Superior temporal gyrus (tissue), 1 donor: ENCODE measurements at regions not wholly inside any gene's neighbourhood (a gene's known extent, or its start where the extent isn't known, plus 50 kb on each side); places are given as distances from the start of the nearest gene placed in this dataset.
"Not testable (repeated sequence)": the region's sequence is repeated elsewhere in the genome, so short reads cannot be mapped to it uniquely, and the experiment has no call there.

Source experiments
- DNase-seq: peaks from one replicate; pipeline ENCODE4 v3.0.0-alpha.2; 2016; ENCODE audit errors: extremely low spot score

DNA sequence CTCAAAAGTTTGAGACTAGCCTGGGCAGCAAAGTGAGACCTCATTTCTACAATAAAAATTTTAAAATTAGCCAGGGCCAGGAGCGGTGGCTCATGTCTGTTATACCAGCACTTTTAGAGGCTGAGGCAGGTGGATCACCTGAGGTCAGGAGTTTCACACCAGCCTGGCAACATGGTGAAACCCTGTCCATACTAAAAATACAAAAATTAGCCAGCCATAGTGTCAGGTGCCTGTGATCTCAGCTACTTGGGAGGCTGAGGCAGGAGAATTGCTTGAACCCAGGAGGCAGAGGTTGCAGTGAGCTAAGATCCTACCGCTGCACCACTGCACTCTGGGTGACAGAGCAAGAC, 85.1 kb upstream of the MAP4 start:
- not testable (repeated sequence) for DNase-seq

DNA sequence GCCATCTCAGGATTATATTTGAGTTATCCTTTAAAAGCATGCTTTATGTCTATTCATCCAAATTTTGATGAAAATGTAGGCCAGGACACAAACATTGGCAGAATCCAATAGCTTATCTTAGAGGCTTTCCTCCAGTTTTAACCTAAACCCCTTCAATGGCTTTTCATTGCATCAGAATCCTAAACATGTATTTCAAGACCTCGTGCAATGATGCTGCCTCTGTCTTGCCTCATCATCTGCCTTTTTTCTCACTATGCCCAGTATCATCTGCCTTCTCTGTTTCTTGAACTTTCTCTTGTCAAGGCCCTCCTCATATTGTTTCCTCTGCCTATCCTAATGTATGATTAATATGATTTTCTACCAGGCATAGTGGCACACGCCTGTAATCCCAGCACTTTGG, 76.1 kb upstream of the MAP4 start:
- no peak for DNase-seq

DNA sequence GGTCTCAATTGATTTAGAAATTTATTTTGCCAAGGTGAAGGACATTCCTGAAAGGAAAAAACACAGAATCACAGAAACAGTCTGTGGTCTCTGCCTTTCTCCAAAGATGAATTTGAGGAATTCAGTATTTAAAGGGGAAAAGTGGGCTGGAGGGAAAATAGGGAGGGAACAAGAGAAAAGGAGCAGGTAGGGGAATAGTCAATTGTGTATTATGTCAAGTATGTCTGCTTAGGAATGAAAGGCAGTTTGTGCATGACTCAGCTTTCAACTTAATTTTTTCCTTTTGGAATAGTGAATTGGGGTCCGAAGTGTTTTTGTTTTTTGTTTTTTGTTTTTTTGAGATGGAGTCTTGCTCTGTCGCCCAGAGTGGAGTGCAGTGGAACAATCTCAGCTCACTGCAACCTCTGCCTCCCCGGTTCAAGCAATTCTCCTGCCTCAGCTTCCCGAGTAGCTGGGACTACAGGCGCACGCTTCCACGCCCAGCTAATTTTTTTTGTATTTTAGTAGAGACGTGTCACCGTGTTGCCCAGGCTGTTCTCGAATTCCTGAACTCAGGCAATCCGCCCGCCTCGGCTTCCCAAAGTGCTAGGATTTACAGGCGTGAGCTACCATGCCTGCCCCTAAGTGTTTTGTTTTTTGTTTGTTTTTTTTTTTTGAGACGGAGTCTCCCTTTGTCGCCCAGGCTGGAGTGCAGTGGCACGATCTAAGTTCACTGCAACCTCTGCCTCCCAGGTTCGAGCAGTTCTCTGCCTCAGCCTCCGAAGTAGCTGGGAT, 74.1 kb upstream of the MAP4 start:
- no peak for DNase-seq

DNA sequence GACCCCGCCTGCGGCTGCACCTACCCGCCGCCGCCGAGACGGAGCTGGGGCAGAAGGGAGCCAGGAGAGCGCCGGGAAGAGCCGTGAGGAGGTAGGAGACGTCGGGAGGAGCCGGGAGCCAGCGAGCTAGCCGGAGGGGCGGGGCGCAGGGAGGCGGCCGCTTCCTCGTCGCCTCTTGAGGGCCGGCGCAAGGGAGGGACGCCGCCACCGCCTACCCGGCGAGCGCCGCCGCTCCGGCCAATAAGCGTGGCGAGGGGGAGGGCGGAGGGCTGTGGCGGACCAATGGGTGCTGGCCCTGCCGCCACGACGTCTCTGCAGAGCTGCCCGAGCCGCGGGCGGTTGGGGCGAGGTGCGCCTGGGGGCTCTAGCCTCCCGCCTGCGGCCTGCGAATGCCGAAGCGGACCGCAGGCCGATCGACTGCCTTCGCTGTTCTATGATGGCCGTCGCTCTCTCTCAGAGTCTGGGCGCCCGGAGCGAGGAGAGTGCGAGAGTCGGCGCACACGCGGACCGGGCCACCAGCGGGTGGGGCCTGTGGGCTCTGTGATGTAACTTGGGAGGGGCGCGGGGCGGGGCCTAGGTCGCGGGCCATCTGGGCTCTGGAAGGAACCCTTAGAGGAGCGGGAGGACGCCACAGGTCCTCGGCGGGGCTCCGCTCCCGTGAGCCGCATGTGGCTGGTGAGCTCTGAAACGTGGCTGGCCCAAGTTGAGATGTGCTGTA, 72.7 kb upstream of the MAP4 start:
- peak; percentile 96 for DNase-seq

DNA sequence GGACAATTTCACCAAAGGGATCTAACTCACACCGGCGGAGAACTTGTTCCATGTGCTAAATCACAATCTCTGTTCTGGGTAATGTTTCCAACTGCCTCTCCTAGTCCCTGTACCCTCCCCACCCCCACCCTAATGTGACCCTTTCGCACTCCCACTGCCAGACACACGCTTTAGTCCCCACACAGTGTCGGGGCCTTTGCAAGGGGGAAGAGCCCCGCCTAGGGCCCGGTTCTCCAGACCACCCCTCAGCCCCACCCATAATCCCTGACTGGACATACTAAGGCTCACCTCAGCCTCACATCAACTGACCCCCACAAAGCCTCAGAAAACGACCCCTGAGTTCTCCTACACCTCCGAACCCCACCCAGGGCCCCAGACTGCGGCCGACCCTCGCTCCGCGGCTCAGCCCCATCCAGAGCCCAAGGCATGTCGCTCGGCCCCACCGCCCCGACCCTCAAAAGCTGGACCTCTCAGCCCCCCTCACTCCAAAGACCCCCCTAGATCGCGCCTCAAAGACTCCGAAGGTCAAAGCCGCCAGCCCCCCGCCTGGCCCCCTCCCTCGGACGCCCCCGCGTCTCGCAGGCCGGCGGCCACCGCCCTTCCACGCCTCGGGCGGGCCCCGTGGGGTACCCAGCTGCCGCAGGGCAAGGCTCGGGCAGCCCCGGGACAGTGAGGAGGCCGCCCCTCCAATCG, 72.0 kb upstream of the MAP4 start:
- DNase-seq: no peak

DNA sequence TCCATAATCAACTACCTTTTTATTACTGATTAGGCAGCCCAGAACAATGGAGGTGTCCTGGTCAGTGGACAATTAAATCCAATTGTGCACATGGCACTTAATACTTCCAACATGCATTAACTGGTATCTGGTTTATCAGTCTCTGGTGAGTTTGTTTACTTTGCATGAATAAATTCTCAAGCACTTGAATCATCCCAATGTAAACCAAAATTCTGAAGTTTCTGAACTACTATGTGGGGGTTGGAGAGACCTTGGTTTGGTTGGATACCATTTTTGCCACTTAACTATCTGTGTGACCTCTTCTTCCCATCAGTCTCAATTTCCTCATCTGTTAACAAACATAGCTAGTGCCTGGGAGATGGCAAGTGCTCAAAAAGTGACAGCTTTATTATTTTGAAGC, 70.5 kb upstream of the MAP4 start:
- DNase-seq: no peak

DNA sequence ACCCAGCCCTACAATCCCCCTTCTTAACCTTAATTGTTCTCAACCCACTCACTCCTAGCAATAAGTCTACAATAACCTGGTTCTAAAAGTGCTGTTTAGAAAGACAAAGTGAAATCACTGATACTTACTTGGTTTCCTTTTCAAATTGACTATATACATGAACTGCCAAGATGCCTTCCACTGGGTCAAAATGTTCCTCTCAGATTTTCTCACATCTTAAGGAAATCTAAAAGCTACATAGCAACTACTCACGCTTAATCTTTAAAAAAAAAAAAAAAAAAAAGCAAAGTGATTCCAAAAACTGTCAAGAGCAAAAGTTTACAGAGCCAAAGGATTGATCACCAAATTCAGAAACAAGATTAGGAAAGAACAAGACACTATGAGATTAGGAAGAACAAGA, 68.7 kb upstream of the MAP4 start:
- DNase-seq: no peak

DNA sequence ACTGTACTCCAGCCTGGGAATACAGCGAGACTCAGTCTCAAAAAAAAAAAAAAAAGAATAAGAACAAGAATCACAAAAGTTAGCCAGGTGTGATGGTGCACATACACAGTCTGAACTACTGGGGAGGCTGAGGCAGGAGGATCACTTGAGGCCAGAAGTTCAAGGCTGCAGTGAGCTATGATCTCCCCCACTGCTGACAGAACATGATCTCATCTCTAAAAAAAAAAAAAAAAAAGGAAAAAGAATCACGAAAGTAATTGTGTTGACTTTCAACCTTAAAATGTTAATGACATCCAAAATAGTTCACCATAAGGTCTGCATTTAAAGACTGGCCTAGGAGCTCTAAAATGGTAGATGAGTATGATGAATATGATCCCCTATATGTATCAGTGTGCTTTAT, 68.0 kb upstream of the MAP4 start:
- no peak for DNase-seq

DNA sequence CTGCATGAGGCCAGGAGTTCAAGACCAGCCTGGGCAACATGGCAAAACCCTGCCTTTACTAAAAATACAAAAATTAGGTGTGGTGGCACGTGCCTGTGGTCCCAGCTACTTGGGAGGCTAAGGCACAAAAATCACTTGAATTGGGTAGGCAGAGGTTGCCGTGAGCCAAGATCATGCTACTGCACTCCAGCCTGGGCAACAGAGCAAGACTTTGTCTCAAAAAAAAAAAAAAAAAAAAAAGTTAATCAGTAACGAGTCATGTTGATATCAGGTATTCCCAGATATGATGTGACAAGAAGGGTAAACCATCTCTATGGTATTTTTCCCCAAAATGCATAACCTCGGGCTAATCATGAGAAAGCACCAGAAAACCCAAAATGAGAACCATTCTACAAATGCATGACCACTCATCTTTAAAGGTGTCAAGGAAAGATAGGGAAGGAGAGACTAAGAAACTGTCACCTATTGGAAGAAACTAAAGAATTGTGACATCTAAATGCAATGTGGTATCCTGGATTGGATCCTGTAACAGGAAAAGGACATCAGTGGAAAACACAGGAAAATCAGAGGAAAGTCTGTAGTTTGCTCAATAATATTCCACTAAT, 66.5 kb upstream of the MAP4 start:
- no peak for DNase-seq

DNA sequence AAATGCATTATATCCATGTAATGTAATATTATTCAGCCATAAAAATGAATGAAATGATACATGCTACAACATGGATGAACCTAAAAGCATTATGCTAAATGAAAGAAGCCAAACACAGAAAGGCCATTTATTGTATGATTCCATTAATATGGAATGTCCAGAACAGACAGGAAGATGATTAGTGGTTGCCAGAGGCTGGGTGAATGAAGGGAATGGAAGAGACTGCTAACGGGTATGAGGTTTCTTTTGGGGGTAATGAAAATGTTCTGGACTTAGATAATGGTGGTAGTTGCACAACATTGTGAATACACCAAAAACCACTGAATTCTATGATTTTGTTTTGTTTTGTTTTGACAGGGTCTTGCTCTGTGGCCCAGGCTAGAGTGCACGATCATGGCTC, 61.6 kb upstream of the MAP4 start:
- DNase-seq: no peak

DNA sequence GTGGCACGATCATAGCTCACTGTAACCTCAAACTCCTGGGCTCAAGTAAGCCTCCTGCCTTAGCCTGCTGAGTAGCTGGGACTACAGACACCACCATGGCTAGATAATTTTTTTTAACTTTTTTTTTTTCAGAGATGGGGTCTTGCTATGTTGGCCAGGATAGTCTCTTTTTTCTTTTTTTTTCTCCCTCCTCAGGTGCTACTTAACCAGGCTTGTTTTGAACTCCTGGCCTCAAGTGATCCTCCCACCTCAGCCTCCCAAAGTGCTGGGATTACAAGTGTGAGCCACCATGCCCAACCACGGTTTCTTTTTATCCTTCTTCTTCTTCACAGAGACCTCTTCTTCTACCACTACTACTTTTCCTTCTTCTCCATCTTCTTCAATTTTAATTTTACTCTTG, 53.8 kb upstream of the MAP4 start:
- no peak for DNase-seq

DNA sequence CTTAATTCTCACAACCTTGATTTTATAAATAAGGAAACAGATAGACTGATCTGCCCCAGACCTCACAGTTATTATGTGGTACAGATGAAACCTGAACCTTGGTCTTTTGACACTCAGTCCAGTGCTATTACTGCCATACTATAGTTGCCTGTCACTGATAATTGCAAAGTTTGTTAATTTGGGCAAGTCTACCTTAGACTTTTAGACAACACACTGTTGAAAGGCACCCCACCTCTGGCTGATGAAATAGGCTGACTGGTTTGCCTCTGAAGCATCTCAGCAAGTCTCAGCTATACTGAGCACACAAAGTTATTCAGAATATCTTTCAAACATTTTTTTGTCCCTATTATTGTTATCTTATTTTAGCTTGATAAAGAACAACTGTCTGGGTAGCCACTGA, 53.1 kb upstream of the MAP4 start:
- DNase-seq: no peak

DNA sequence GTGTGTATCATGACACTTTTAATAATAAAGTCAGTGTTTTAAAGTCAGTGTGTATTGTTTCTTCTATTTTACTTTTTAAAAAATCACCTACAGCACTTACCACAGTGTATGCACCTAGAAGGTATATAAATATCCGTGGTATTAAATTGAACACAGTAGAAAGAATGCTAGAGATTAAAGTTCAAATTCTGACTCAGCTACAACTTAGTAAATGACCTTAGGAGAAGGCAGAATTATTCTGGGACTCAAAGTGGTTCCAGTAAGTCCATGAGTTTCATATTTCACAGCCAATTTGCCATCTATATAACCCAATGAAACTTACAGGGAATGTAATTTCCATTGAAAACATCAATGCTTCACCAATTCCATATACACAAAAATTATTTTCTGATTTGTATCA, 52.7 kb upstream of the MAP4 start:
- DNase-seq: no peak

DNA sequence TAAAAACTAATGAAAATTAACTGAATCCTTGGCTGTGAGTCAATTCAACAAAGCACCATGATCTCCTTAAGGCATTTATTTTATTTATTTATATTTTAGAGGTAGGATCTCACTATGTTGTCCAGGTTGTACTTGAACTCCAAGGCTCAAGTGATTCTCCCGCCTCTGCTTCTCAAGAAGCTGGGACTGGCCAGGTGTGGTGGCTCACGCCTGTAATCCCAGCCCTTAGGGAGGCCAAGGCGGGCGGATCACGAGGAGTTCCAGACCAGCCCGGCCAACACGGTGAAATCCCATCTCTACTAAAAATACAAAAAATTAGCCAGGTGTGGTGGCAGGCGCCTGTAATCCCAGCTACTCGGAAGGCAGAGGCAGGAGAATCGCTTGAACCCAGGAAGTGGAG, 52.1 kb upstream of the MAP4 start:
- not testable (repeated sequence) for DNase-seq

DNA sequence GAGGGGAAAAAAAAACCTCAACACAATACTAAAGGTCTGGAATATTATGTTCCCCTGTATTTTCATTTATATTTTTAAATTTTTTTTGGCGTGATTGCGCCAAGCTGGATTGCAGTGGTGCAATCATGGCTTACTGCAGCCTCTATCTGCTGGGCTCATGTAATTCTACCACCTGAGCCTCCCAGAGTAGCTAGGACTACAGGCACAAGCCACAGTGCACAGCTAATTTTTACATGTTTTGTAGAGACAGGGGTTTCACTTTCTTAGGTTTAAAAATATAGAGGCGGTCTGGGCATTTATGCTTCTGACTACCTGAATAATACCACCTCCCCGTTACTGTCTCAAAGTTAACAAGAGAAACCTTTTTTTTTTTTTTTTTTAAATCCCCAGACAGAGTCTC, 51.1 kb upstream of the MAP4 start:
- no peak for DNase-seq
